ENCODE measurements at regions not wholly inside any gene's neighbourhood (a gene's known extent, or its start where the extent isn't known, plus 50 kb on each side); places are given as distances from the start of the nearest gene placed in this dataset.

- Mint-ChIP-seq H3K27me3 (no peaks in the 10 kb centered on the region), H3K27ac (no peak overlapping the region), H3K9me3 (peaks cover 5% of the 10 kb centered on the region), H3K4me1 (no peaks in the 10 kb centered on the region), H3K36me3 (ENCODE audit: low read depth) (no peaks in the 10 kb centered on the region), H3K4me3 (no peak overlapping the region)
- ChIA-PET CTCF (no interaction called here), POLR2A (no interaction called here)
- no peak for DNase-seq
Measured at GRCh38 chr2:15681089-15681885, 89.6 kb downstream of the DDX1 start.

DNA sequence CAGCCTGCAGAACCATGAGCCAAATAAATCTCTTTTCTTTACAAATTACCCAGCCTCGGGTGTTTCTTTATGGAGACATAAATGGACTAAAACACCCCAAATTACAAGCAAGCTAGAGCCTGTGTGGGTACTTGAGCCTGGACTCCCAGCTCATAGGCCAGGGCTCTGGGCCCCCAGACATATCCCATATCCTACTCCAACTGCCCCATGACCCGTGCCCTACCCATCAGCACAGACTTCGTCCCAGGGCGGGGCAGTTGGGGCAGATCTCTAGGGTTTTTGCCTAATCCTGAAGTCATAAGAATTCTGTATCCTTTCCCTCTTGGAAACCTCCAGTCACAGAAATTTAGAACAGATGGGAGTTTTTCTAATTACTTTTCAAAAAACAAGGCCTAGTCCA is 90.7 kb downstream of the DDX1 start:
- ChIA-PET POLR2A (no interaction called here), CTCF (no interaction called here)
- Mint-ChIP-seq H3K9me3 (peaks cover 5% of the 10 kb centered on the region), H3K4me1 (no peaks in the 10 kb centered on the region), H3K27me3 (no peaks in the 10 kb centered on the region), H3K4me3 (no peak overlapping the region), H3K27ac (no peak overlapping the region), H3K36me3 (ENCODE audit: low read depth) (no peaks in the 10 kb centered on the region)
- DNase-seq = no peak

- DNase-seq = no peak
- H3K4me1 Mint-ChIP-seq = no peaks in the 10 kb centered on the region
- no peak overlapping the region for H3K4me3 Mint-ChIP-seq
- no peak overlapping the region for H3K27ac Mint-ChIP-seq
- H3K27me3 Mint-ChIP-seq = no peaks in the 10 kb centered on the region
- no peaks in the 10 kb centered on the region for H3K36me3 Mint-ChIP-seq (ENCODE audit: low read depth)
- peaks cover 3% of the 10 kb centered on the region for H3K9me3 Mint-ChIP-seq
- POLR2A ChIA-PET = no interaction called here
- CTCF ChIA-PET = no interaction called here
Measured at GRCh38 chr2:15684161-15685039, 92.7 kb downstream of the DDX1 start.

- Mint-ChIP-seq H3K27ac (no peak overlapping the region), H3K4me1 (no peaks in the 10 kb centered on the region), H3K36me3 (ENCODE audit: low read depth) (no peaks in the 10 kb centered on the region), H3K4me3 (no peak overlapping the region), H3K27me3 (no peaks in the 10 kb centered on the region), H3K9me3 (no peaks in the 10 kb centered on the region)
- ChIA-PET POLR2A (no interaction called here), CTCF (no interaction called here)
- DNase-seq = no peak
Measured at GRCh38 chr2:15685143-15685542, 93.5 kb downstream of the DDX1 start.

- no peaks in the 10 kb centered on the region for H3K27me3 Mint-ChIP-seq
- no peak overlapping the region for H3K4me3 Mint-ChIP-seq
- H3K9me3 Mint-ChIP-seq = no peaks in the 10 kb centered on the region
- ChIA-PET CTCF (no interaction called here), POLR2A (no interaction called here)
- H3K27ac Mint-ChIP-seq = no peak overlapping the region
- no peaks in the 10 kb centered on the region for H3K4me1 Mint-ChIP-seq
- DNase-seq = no peak
- no peaks in the 10 kb centered on the region for H3K36me3 Mint-ChIP-seq (ENCODE audit: low read depth)
Measured at GRCh38 chr2:15686643-15687042, 95.0 kb downstream of the DDX1 start.

- no peak overlapping the region for H3K4me3 Mint-ChIP-seq
- no peaks in the 10 kb centered on the region for H3K9me3 Mint-ChIP-seq
- POLR2A ChIA-PET = no interaction called here
- CTCF ChIA-PET = no interaction called here
- no peaks in the 10 kb centered on the region for H3K27me3 Mint-ChIP-seq
- H3K36me3 Mint-ChIP-seq (ENCODE audit: low read depth) = no peaks in the 10 kb centered on the region
- no peak overlapping the region for H3K27ac Mint-ChIP-seq
- no peak for DNase-seq
- H3K4me1 Mint-ChIP-seq = no peaks in the 10 kb centered on the region
Measured at GRCh38 chr2:15687243-15687642, 95.6 kb downstream of the DDX1 start.

DNA sequence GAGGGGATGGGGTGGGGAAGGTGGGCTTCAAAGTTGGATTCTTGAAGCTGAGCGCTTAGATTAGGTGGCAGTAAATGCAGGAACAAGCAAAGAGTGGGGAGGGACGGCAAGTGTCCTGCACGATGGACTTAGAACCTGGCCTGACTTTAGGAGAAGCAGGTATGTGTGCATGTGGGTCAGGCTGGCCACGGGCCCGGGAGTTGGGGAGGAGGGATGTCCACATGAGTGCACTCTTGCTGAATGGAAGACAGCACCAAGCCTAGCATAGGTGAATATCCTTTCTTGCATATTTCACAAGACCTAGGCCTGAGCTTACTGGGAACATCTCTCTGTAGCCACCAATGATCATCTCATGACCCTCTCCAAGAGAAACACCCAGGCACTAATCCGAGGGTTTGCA is 96.1 kb downstream of the DDX1 start:
- no peak overlapping the region for H3K27ac Mint-ChIP-seq
- no peaks in the 10 kb centered on the region for H3K4me1 Mint-ChIP-seq
- H3K36me3 Mint-ChIP-seq (ENCODE audit: low read depth) = no peaks in the 10 kb centered on the region
- H3K4me3 Mint-ChIP-seq = no peak overlapping the region
- ChIA-PET CTCF (no interaction called here), POLR2A (no interaction called here)
- DNase-seq = no peak
- no peaks in the 10 kb centered on the region for H3K27me3 Mint-ChIP-seq
- no peaks in the 10 kb centered on the region for H3K9me3 Mint-ChIP-seq

- Mint-ChIP-seq H3K4me1 (no peaks in the 10 kb centered on the region), H3K27ac (no peak overlapping the region), H3K27me3 (no peaks in the 10 kb centered on the region), H3K36me3 (ENCODE audit: low read depth) (no peaks in the 10 kb centered on the region), H3K9me3 (no peaks in the 10 kb centered on the region), H3K4me3 (no peak overlapping the region)
- no peak for DNase-seq
- ChIA-PET CTCF (no interaction called here), POLR2A (no interaction called here)
Measured at GRCh38 chr2:15688924-15689568, 97.4 kb downstream of the DDX1 start.

- ChIA-PET CTCF (no interaction called here), POLR2A (no interaction called here)
- H3K27me3 Mint-ChIP-seq = no peaks in the 10 kb centered on the region
- H3K4me1 Mint-ChIP-seq = no peaks in the 10 kb centered on the region
- no peak overlapping the region for H3K27ac Mint-ChIP-seq
- H3K9me3 Mint-ChIP-seq = no peaks in the 10 kb centered on the region
- H3K4me3 Mint-ChIP-seq = no peak overlapping the region
- no peak for DNase-seq
- H3K36me3 Mint-ChIP-seq (ENCODE audit: low read depth) = no peaks in the 10 kb centered on the region
Measured at GRCh38 chr2:15689654-15690053, 98.0 kb downstream of the DDX1 start.

DNA sequence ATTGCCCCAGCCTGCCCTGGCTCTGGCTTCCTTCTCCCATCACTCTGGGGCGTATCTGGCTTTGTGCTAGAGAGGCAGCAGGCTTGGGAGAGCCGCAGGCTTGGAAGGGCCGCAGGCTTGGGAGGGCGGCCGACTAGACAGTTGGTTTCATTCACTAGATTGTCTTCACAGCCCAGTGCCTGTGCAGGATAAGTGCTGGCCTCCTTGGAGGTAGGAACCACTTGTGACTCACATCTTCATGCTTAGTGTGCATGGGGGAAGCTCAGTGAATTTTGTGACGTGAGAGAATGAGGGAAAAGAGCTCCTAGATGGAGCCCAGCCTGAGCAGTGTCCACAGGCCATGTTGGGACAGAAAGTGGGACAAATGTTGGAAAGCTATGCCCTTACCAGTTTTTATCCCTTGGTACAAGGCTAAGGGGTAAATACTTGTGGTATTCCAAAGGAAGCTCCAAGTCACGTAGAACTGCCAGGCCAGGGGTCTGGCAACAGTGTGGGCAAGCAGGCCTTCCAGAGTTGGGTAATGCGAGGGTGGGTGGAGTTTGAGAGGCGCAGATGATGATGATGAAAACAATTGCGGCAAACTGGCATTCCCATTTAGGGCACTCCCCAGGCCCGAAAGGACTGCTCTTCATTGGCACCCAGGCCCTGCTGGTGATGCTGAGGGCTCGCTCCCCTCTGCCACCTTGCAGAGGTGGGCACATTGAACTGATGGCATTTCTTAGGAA is 100.1 kb downstream of the DDX1 start:
- H3K4me3 Mint-ChIP-seq = no peak overlapping the region
- DNase-seq = no peak
- no peaks in the 10 kb centered on the region for H3K9me3 Mint-ChIP-seq
- H3K27me3 Mint-ChIP-seq = no peaks in the 10 kb centered on the region
- no peaks in the 10 kb centered on the region for H3K36me3 Mint-ChIP-seq (ENCODE audit: low read depth)
- H3K4me1 Mint-ChIP-seq = no peaks in the 10 kb centered on the region
- ChIA-PET CTCF (no interaction called here), POLR2A (no interaction called here)
- H3K27ac Mint-ChIP-seq = no peak overlapping the region

DNA sequence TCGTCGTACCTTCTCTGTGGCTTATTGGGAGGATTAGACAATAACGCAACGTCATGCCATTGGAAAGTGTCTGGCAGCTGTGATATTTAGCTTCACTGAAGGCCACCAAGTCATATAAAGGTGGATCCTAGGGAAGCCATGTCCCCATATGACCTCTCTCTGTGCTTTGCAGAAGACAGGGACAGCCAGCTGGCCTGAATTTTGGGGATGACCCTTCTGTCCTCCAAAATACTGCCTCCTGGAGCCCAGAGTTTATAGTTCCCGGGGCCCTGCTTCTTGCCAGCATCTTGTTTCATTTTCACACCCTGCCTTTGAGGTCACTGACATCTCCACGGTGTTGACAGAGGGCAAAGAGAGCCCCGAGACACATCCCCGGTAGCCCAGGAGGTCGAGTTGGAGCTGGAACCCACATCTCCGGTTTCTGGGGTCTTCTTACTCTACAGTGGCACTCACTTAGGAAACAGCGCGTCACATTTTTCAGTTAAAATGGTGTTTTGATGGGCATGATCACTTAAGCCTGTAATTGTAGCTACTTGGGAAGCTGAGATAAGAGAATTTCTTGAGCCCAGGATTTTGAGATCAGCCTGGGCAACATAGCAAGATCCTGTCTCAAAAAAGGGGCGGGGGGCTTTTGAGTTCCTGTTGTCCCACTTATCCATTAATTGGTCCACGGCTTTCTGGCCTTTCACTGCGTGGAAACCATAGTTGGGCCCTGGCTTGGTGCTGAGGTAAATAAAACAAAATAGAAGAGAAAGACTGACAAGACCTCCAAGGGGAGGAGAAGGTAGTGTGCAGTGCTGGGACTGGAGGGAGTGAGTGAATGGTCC is 101.1 kb downstream of the DDX1 start:
- no peaks in the 10 kb centered on the region for H3K27me3 Mint-ChIP-seq
- H3K4me1 Mint-ChIP-seq = no peaks in the 10 kb centered on the region
- CTCF ChIA-PET = no interaction called here
- POLR2A ChIA-PET = no interaction called here
- no peak overlapping the region for H3K4me3 Mint-ChIP-seq
- DNase-seq = no peak
- no peaks in the 10 kb centered on the region for H3K9me3 Mint-ChIP-seq
- H3K27ac Mint-ChIP-seq = no peak overlapping the region
- H3K36me3 Mint-ChIP-seq (ENCODE audit: low read depth) = no peaks in the 10 kb centered on the region

- H3K27ac Mint-ChIP-seq = no peak overlapping the region
Measured at GRCh38 chr2:15693382-15693781, 101.7 kb downstream of the DDX1 start.

More at GRCh38 chr2:15693382-15693781, 101.7 kb downstream of the DDX1 start:
- Mint-ChIP-seq H3K27me3 (no peaks in the 10 kb centered on the region), H3K36me3 (ENCODE audit: low read depth) (no peaks in the 10 kb centered on the region), H3K4me3 (no peak overlapping the region), H3K4me1 (no peaks in the 10 kb centered on the region), H3K9me3 (peaks cover 3% of the 10 kb centered on the region)
- ChIA-PET POLR2A (no interaction called here), CTCF (no interaction called here)
- no peak for DNase-seq

Data from activated CD4-positive, alpha-beta memory T cell treated with anti-CD3 and anti-CD28 coated beads, Interleukin-2, amount 10 ng/mL, durations not matched to agents 7 days and 5 days (primary cell).